Neutrophil (primary cell): ENCODE measurements at regions not wholly inside any gene's neighbourhood (a gene's known extent, or its start where the extent isn't known, plus 50 kb on each side); places are given as distances from the start of the nearest gene placed in this dataset.

Experiments
- H3K27ac ChIP-seq: fragments of 200-600 bp; sonication (generic); 2 replicates; pipeline ENCODE4 v1.5.1; 2016; ENCODE audit warnings: mild to moderate bottlenecking, moderate library complexity
- H3K27me3 ChIP-seq: fragments of 200-600 bp; sonication (generic); 2 replicates; pipeline ENCODE4 v1.6.0; 2016; ENCODE audit warnings: mild to moderate bottlenecking
- H3K36me3 ChIP-seq: fragments of 200-600 bp; sonication (generic); 2 replicates; pipeline ENCODE4 v1.5.1; 2017
- H3K4me1 ChIP-seq, 2 experiments: fragments of 200-600 bp in 1 of 2; sonication (generic) in 1 of 2; 1 replicate in 1 of 2; 2 replicates in 1 of 2; pipeline versions ENCODE4 v1.5.1 to v1.6.1; 2013 to 2016; ENCODE audit warnings: low read depth in 1 of 2, low read length in 1 of 2, mild to moderate bottlenecking in 1 of 2, moderate library complexity in 1 of 2; ENCODE audit not compliant: control insufficient read depth in 1 of 2, insufficient read depth in 1 of 2
- H3K4me3 ChIP-seq, 2 experiments: fragments of 200-600 bp in 1 of 2; sonication (generic) in 1 of 2; 1 replicate in 1 of 2; 2 replicates in 1 of 2; pipeline ENCODE4 v1.5.1; 2013 to 2016; ENCODE audit warnings: low read depth in 1 of 2, low read length in 1 of 2, mild to moderate bottlenecking in 1 of 2, moderate library complexity in 1 of 2
- H3K9me3 ChIP-seq: fragments of 200-600 bp; sonication (generic); 2 replicates; pipeline ENCODE4 v1.5.1; 2016
- TF ChIP-seq, protein P1 (sequence below): fragments of 200-600 bp; sonication (generic); IDR thresholded peaks from 2 replicates; pipeline ENCODE4 v1.5.1; 2016; ENCODE audit warnings: antibody characterized with exemption

DNA sequence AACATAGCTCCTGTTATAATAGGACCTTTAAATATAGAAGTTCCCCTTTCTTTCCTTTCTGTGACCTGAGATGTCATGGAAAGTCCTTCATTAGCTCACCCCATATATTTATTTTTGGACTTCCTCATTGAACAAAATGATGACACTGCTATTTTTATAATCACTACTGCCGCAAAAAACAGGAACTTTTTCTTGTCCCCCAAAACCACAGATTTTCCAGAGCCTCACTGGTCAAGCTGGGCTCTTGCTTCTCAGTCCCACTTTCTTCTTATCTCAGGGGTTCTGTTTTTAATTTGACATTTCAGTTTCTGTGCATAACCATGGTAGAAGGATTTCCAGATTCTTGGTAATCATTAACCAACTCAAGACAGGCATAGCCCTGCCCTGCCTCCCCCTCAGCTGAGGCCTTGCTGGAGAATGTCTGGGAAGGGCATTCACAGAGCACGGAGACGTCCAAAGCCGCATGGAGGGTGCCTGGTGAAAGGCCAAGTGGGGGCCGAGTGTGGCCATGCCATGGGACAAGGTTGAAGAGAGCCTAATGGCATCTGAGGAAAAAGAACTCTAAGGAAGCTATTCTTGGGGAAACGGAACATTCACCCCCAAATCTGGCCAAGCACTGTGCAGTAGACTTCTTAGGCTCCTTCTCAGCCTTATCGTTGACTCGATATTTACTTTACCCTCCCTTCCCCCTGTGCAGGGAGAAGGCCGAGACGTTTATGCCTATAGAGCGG is 73.7 kb downstream of the EDN1 start:
- Histone ChIP-seq H3K27me3 (no peaks in the 10 kb centered on the region), H3K36me3 (no peaks in the 10 kb centered on the region), H3K4me3 (peak overlapping the region in 1 of 2 experiments; percentile 26), H3K27ac (peak overlapping the region; percentile 66), H3K4me1 (peaks cover 30 to 44% of the 10 kb centered on the region in 2 experiments), H3K9me3 (no peaks in the 10 kb centered on the region)
- TF ChIP-seq, protein P1, sequence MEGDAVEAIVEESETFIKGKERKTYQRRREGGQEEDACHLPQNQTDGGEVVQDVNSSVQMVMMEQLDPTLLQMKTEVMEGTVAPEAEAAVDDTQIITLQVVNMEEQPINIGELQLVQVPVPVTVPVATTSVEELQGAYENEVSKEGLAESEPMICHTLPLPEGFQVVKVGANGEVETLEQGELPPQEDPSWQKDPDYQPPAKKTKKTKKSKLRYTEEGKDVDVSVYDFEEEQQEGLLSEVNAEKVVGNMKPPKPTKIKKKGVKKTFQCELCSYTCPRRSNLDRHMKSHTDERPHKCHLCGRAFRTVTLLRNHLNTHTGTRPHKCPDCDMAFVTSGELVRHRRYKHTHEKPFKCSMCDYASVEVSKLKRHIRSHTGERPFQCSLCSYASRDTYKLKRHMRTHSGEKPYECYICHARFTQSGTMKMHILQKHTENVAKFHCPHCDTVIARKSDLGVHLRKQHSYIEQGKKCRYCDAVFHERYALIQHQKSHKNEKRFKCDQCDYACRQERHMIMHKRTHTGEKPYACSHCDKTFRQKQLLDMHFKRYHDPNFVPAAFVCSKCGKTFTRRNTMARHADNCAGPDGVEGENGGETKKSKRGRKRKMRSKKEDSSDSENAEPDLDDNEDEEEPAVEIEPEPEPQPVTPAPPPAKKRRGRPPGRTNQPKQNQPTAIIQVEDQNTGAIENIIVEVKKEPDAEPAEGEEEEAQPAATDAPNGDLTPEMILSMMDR, result no peak

DNA sequence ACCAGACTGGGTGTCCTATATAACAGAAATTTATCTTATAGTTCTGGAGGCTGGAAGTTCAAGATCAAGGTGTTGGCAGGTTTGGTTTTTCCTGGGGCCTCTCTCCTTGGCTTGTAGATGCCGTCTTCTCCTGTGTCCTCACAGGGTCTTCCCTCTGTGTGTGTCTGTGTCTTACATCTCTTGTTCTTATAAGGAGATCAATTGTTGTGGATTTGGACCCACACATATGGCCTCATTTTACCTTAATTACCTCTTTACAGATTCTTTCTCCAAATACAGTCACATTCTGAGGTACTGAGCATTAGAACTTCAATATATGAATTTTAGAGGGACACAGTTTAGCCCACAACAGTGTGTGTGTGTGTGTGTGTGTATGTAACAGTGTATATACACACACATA is 74.5 kb downstream of the EDN1 start:
- H3K36me3 ChIP-seq, result no peaks in the 10 kb centered on the region
- TF ChIP-seq, protein P1, result no peak
- H3K9me3 ChIP-seq, result no peaks in the 10 kb centered on the region
- H3K4me1 ChIP-seq, result peaks cover 38 to 52% of the 10 kb centered on the region in 2 experiments
- H3K27ac ChIP-seq, result no peak overlapping the region
- H3K4me3 ChIP-seq, result no peak overlapping the region
- H3K27me3 ChIP-seq, result no peaks in the 10 kb centered on the region

DNA sequence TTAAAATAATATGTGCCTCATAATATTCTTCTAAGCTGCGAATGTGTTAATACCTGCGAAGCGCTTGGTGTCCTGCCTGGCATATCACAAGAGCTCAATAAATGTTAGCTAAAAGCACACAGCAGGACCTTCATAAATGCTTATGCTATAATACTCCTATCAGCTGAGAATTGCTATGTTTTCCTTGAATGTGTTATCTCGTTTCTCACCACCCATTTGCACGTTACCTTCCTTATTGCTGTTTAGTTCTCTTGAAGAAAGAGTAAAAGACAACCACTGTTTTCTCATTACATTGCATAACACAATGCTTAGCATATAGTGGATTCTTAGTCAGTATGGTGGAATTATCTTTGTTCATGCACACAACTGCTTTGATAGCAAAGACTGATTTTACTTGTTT is 76.6 kb downstream of the EDN1 start:
- TF ChIP-seq, protein P1, result no peak
- H3K9me3 ChIP-seq, result no peaks in the 10 kb centered on the region
- H3K4me3 ChIP-seq, result no peak overlapping the region
- H3K36me3 ChIP-seq, result no peaks in the 10 kb centered on the region
- H3K4me1 ChIP-seq, result peaks cover 59 to 73% of the 10 kb centered on the region in 2 experiments
- H3K27me3 ChIP-seq, result no peaks in the 10 kb centered on the region
- H3K27ac ChIP-seq, result no peak overlapping the region

DNA sequence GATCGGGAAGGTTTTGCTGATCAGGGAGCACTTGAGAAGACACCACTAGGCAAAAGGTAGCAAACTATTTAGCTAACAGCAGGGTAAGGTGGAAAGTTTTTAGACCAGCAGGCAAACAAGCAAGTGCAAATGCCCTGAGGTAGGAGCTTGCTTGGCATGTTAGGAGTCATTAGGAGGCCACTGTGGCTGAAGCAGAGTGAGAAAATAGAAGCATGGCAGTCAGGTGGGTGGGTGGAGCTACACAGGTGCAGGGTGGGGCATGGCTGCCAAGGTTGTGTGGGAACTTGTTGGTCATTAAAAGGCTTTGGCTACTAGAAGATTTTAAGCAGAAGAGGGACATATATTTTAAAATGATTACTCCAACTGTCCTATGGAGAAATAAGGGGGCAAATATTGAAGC is 77.3 kb downstream of the EDN1 start:
- Histone ChIP-seq H3K4me1 (peaks cover 61 to 73% of the 10 kb centered on the region in 2 experiments), H3K36me3 (no peaks in the 10 kb centered on the region), H3K27me3 (no peaks in the 10 kb centered on the region), H3K27ac (no peak overlapping the region), H3K4me3 (no peak overlapping the region), H3K9me3 (no peaks in the 10 kb centered on the region)
- TF ChIP-seq, protein P1, result no peak

DNA sequence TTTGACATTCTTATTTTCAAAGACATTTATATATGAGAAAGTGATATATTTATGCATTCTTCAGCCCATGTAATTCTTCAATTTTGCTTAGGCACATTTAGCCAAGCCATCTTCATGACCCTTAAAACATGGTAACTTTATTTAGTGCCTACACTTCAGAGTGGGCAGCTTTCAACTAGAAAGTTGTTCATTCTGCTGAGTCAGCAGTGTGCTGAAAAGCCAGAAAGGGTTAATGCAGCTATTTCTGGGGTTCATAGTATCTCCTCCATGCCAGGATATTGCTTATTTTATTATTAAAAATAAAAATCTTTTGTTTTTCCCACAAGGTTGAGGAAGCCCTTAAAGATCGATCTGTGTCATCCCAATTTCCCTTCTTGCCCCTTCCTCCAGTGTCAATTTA is 79.2 kb downstream of the EDN1 start:
- TF ChIP-seq, protein P1, result no peak
- H3K36me3 ChIP-seq, result no peaks in the 10 kb centered on the region
- H3K4me1 ChIP-seq, result peaks cover 43 to 56% of the 10 kb centered on the region in 2 experiments
- H3K9me3 ChIP-seq, result no peaks in the 10 kb centered on the region
- H3K4me3 ChIP-seq, result peak overlapping the region; percentile 1 to 17
- H3K27me3 ChIP-seq, result no peaks in the 10 kb centered on the region
- peak overlapping the region; percentile 79 for H3K27ac ChIP-seq
